A549 (cell line): ENCODE measurements at regions not wholly inside any gene's neighbourhood (a gene's known extent, or its start where the extent isn't known, plus 50 kb on each side); places are given as distances from the start of the nearest gene placed in this dataset.

Source experiments
- CHD4 ChIP-seq: fragments of 200-600 bp; sonication (generic); IDR thresholded peaks from 2 replicates; pipeline ENCODE4 v1.6.1; 2016; ENCODE audit warnings: antibody characterized with exemption, mild to moderate bottlenecking, borderline replicate concordance
- EP300 ChIP-seq, 2 experiments: fragments of >200 bp; sonication (Bioruptor Twin); formaldehyde crosslinking; IDR thresholded peaks; 2 replicates in 1 of 2; 3 replicates in 1 of 2; pipeline ENCODE4 v1.6.1; 2016 to 2017
- MAFK ChIP-seq: fragments of 450-650 bp; IDR thresholded peaks from 2 replicates; pipeline ENCODE4 v1.6.1; 2014; ENCODE audit not compliant: partially characterized antibody
- POLR2A ChIP-seq: IDR thresholded peaks from 2 replicates; pipeline ENCODE4 v1.6.1; 2012; ENCODE audit warnings: mild to moderate bottlenecking, low read length
- RAD21 ChIP-seq, 2 experiments: fragments of >200 bp in 1 of 2; sonication (Bioruptor Twin) in 1 of 2; formaldehyde crosslinking in 1 of 2; IDR thresholded peaks in 1 of 2; conservative IDR thresholded peaks in 1 of 2; 2 replicates in 1 of 2; 3 replicates in 1 of 2; pipeline ENCODE4 v1.6.1; 2012 to 2018; ENCODE audit warnings: inconsistent platforms in 1 of 2
- RFX5 ChIP-seq: fragments of 450-650 bp; IDR thresholded peaks from 2 replicates; pipeline ENCODE4 v1.7.1; 2014; ENCODE audit warnings: antibody characterized with exemption, mild to moderate bottlenecking, moderate library complexity
- USF2 ChIP-seq: fragments of 450-650 bp; IDR thresholded peaks from 2 replicates; pipeline ENCODE4 v1.6.1; 2014; ENCODE audit warnings: antibody characterized with exemption
- TF ChIP-seq, protein P1 (sequence below): fragments of 150-350 bp; IDR thresholded peaks from 2 replicates; pipeline ENCODE4 v1.6.1; 2014; ENCODE audit warnings: low read depth, mild to moderate bottlenecking, low read length
- TF ChIP-seq, protein P2 (sequence below): fragments of >200 bp; sonication (Bioruptor Twin); formaldehyde crosslinking; IDR thresholded peaks from 3 replicates; pipeline ENCODE4 v1.5.1; 2016

DNA sequence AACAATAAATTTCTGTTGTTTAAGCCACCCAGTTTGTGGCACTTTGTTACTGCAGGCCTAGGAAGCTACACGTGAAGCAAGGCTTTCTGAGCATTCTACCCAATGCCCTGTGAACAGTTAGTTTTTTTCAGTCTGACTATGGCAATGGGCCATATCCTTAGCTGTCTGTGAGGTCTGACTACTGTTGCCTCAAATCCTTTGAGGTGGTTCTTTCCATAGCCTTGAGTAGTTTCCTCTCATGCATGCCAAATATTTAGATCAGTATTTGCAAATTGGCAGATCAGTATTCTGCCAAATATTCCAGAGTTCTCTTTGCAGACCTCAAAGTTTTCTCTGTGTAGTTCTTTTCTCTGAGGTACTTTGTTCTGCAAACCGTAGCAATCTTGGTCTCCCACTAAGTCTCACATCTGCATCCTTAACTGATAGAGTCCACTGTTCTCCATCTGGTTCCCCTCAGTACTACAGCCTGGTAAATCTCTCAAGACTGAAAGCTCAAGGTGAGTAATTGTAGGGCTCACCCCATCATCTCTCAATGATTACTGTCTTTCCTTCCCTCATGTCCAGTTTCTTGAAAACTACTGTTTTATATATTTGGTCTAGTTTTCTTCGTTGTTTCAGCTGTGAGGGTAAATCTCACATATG, 984.9 kb upstream of the INTU start:
- TF ChIP-seq POLR2A (no peak), EP300 (IDR thresholded peaks at IDR 0.05) (no peak), RAD21 (conservative IDR thresholded peaks at IDR 0.05 in 1 of 2, IDR thresholded peaks at IDR 0.05 in 1 of 2) (no peak), USF2 (no peak), RFX5 (no peak), MAFK (no peak), CHD4 (no peak)
- TF ChIP-seq, protein P1, sequence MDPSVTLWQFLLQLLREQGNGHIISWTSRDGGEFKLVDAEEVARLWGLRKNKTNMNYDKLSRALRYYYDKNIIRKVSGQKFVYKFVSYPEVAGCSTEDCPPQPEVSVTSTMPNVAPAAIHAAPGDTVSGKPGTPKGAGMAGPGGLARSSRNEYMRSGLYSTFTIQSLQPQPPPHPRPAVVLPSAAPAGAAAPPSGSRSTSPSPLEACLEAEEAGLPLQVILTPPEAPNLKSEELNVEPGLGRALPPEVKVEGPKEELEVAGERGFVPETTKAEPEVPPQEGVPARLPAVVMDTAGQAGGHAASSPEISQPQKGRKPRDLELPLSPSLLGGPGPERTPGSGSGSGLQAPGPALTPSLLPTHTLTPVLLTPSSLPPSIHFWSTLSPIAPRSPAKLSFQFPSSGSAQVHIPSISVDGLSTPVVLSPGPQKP: no peak
- TF ChIP-seq, protein P2, sequence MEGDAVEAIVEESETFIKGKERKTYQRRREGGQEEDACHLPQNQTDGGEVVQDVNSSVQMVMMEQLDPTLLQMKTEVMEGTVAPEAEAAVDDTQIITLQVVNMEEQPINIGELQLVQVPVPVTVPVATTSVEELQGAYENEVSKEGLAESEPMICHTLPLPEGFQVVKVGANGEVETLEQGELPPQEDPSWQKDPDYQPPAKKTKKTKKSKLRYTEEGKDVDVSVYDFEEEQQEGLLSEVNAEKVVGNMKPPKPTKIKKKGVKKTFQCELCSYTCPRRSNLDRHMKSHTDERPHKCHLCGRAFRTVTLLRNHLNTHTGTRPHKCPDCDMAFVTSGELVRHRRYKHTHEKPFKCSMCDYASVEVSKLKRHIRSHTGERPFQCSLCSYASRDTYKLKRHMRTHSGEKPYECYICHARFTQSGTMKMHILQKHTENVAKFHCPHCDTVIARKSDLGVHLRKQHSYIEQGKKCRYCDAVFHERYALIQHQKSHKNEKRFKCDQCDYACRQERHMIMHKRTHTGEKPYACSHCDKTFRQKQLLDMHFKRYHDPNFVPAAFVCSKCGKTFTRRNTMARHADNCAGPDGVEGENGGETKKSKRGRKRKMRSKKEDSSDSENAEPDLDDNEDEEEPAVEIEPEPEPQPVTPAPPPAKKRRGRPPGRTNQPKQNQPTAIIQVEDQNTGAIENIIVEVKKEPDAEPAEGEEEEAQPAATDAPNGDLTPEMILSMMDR: no peak
